ENCODE measurements at regions not wholly inside any gene's neighbourhood (a gene's known extent, or its start where the extent isn't known, plus 50 kb on each side); places are given as distances from the start of the nearest gene placed in this dataset.

DNA sequence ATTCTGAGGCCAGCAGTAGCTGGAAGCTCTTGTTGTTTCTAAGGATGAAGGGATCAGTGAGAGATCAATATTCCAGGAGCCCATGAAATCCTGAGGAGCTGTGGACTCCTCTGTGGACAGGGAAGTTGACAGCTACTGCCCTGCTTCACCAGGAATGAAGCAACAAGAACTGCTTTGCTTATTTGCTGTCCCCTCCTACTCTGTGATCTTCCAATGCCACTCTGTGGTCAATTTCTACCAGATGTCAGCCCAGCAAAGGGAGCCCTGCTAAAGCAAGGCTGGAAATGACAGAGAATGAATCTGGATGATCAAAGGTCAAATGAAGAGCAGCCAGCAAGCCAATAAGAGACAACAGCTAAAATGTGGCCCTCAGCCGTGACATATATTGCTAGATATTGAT lies 227.5 kb upstream of the CHRM2 start:
- H3K27me3 Mint-ChIP-seq (ENCODE audit: low read depth, poor library complexity): peaks cover 2% of the 10 kb centered on the region

GRCh38 chr7:136637813-136638212 lies 230.6 kb upstream of the CHRM2 start:
- TF ChIP-seq CTCF (IDR thresholded peaks at IDR 0.05): no peak
- H3K36me3 Mint-ChIP-seq (ENCODE audit: low read depth): no peaks in the 10 kb centered on the region
- H3K4me3 Mint-ChIP-seq: no peak overlapping the region
- H3K27ac Mint-ChIP-seq: no peak overlapping the region
- no peaks in the 10 kb centered on the region for H3K4me1 Mint-ChIP-seq
- no peak for DNase-seq
- no peaks in the 10 kb centered on the region for H3K9me3 Mint-ChIP-seq
- peaks cover 2% of the 10 kb centered on the region for H3K27me3 Mint-ChIP-seq (ENCODE audit: low read depth, poor library complexity)

More for the DNA sequence above, 227.5 kb upstream of the CHRM2 start:
- no peaks in the 10 kb centered on the region for H3K9me3 Mint-ChIP-seq
- no peaks in the 10 kb centered on the region for H3K4me1 Mint-ChIP-seq
- no peaks in the 10 kb centered on the region for H3K36me3 Mint-ChIP-seq (ENCODE audit: low read depth)
- H3K27ac Mint-ChIP-seq: no peak overlapping the region
- H3K4me3 Mint-ChIP-seq: no peak overlapping the region
- no peak for DNase-seq
- no peak for TF ChIP-seq CTCF (IDR thresholded peaks at IDR 0.05)

- no peak for TF ChIP-seq CTCF (IDR thresholded peaks at IDR 0.05)
- Mint-ChIP-seq H3K9me3 (peaks cover 2% of the 10 kb centered on the region), H3K27me3 (ENCODE audit: low read depth, poor library complexity) (peaks cover 2% of the 10 kb centered on the region), H3K4me3 (no peak overlapping the region), H3K27ac (no peak overlapping the region), H3K36me3 (ENCODE audit: low read depth) (no peaks in the 10 kb centered on the region), H3K4me1 (no peaks in the 10 kb centered on the region)
- no peak for DNase-seq
Observed at GRCh38 chr7:136635751-136636150, 232.7 kb upstream of the CHRM2 start.

GRCh38 chr7:136618818-136619217 lies 249.6 kb upstream of the CHRM2 start:
- H3K27ac Mint-ChIP-seq: no peak overlapping the region
- no peaks in the 10 kb centered on the region for H3K4me1 Mint-ChIP-seq
- no peaks in the 10 kb centered on the region for H3K36me3 Mint-ChIP-seq (ENCODE audit: low read depth)
- DNase-seq: no peak
- H3K9me3 Mint-ChIP-seq: peaks cover 15% of the 10 kb centered on the region
- TF ChIP-seq CTCF (IDR thresholded peaks at IDR 0.05): no peak
- H3K4me3 Mint-ChIP-seq: no peak overlapping the region
- H3K27me3 Mint-ChIP-seq (ENCODE audit: low read depth, poor library complexity): peaks cover 2% of the 10 kb centered on the region

- Mint-ChIP-seq H3K27ac (no peak overlapping the region), H3K36me3 (ENCODE audit: low read depth) (no peaks in the 10 kb centered on the region), H3K9me3 (peaks cover 26% of the 10 kb centered on the region)
Observed at GRCh38 chr7:136617176-136617575, 251.3 kb upstream of the CHRM2 start.

More at GRCh38 chr7:136617176-136617575, 251.3 kb upstream of the CHRM2 start:
- Mint-ChIP-seq H3K4me1 (no peaks in the 10 kb centered on the region), H3K4me3 (no peak overlapping the region), H3K27me3 (ENCODE audit: low read depth, poor library complexity) (no peaks in the 10 kb centered on the region)
- no peak for DNase-seq
- TF ChIP-seq CTCF (IDR thresholded peaks at IDR 0.05): no peak
